GM13976 (cell line): ENCODE measurements at regions not wholly inside any gene's neighbourhood (a gene's known extent, or its start where the extent isn't known, plus 50 kb on each side); places are given as distances from the start of the nearest gene placed in this dataset.

ENCODE experiments used
- DNase-seq: peaks from one replicate; pipeline ENCODE4 v3.0.0; 2012; ENCODE audit warnings: low spot score
- CTCF ChIP-seq: IDR thresholded peaks from 2 replicates; pipeline ENCODE4 v1.5.1; 2012; ENCODE audit warnings: borderline replicate concordance, mild to moderate bottlenecking; ENCODE audit not compliant: insufficient read depth; ENCODE audit errors: extremely low read depth, missing control alignments, control extremely low read depth
- in situ Hi-C: fragments of 300-500 bp; cut with MboI; formaldehyde crosslinking; loops from one replicate; pipeline ENCODE4 v1.12.0; 2022; ENCODE audit warnings: low sequenced_read_pairs, mixed read lengths, inconsistent platforms; ENCODE audit not compliant: unreplicated experiment

DNA sequence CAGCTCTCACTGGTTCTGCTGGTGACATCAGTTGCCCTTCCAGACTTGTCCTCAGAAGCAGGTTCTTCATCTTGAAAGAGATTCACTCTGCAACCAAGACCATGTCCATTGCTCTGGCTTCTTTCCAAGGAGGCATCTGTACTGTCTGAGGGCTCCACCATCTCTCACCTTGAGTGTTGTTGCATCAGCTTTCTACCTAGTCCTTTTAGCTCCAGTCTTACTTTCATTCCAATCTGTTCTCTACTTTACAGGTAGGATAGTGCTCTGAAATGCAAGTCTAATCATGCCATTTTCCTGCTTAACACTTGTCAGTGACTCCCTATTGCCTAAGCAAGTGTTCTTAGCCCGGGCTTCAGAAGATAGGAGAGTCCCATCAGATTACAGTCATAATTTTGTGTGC is 117.7 kb downstream of the EN1 start:
- no peak for DNase-seq
- no peak for TF ChIP-seq CTCF
- in situ Hi-C loops, result no loop called here

GRCh38 chr2:118728984-118729383 is 118.5 kb downstream of the EN1 start:
- TF ChIP-seq CTCF, result no peak
- in situ Hi-C loops, result no loop called here

DNA sequence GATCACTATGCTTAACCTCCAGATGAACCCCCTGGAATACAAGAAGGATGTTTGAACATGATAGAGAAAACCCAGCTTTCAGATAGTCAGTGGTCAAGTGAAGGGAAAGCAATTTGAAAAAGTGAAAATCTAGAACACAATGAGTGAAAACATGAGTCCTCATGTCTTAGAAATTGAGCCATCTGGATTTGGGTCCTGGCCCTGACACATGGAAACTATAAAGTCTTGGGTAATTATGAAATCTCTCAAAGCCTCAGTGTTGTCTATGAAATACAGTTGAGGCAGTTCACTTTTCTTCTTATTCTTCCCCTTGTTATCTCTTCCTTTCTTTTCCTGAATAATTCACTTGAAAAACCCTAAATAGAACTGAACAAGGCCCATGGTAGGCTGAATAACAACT is 120.6 kb downstream of the EN1 start:
- TF ChIP-seq CTCF, result no peak
- DNase-seq, result no peak
- in situ Hi-C loops, result no loop called here

More at GRCh38 chr2:118728984-118729383, 118.5 kb downstream of the EN1 start:
- DNase-seq, result no peak

GRCh38 chr2:118723394-118723793 is 124.1 kb downstream of the EN1 start:
- in situ Hi-C loops, result no loop called here
- TF ChIP-seq CTCF, result no peak
- no peak for DNase-seq

DNA sequence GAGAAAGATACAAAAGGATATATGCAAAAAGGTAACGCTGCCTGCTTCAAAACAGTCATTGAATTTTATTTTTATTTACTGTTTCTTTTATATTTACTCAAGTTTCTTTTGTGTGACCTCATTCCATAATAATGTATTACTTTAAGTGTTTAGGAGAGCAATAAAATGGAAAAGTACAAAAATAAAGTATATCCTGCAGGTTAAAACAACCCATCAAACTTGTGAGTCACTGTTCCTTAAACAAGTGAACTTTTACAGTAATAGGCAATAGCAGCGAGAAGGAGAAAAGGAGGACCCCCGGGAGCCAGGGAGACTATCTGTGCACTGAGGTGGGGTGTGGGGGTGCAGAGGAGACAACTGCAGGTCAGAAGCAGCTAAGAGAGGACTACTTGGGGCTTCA is 124.5 kb downstream of the EN1 start:
- TF ChIP-seq CTCF, result no peak
- in situ Hi-C loops, result no loop called here
- DNase-seq, result no peak

DNA sequence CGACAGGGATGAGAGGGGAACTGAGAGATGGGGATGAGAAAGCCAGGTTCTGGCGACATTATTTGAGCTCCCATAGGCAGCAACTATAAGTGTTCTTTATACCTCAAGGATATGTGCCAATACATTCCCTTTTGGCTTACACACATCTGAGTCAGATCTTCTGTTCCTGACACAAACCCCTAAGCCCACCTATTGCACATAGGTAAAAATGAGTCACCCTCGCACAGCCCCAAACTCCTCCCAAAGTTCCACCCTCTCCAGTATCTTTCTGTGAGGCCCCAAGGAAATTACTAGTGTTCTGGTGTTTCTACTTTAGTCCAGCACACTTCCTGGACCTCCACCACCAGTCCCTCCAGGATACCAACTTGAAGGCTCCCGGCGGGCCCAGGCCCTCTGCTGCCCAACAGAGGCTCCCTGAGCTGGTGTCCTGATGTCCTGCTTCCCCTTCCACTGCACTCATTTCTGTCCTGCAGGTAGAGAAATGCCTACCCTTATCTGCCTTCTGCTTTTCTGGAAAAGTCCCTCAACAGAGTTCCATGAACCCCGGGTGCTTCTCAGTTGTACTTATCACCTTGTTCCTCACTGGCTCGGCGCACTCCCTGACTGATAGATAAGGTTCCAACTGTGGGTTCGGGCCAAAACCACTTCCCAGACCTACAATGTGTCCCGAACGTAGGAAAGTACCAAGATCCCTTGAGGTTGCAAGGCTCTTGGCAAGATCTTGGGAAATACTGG is 125.5 kb downstream of the EN1 start:
- TF ChIP-seq CTCF, result no peak
- no peak for DNase-seq
- in situ Hi-C loops, result no loop called here
